Stimulated activated CD4-positive, alpha-beta T cell treated with anti-CD3 and anti-CD28 coated beads, TNF-alpha, amount 100 ng/mL, for 24 hours (primary cell): ENCODE measurements at regions not wholly inside any gene's neighbourhood (a gene's known extent, or its start where the extent isn't known, plus 50 kb on each side); places are given as distances from the start of the nearest gene placed in this dataset.

Experiments used
- DNase-seq, 3 experiments: peaks; one replicate each; pipeline ENCODE4 v3.0.0-alpha.2; 2020; ENCODE audit warnings: low read depth in 3 of 3

- DNase-seq: no peak
Measured at GRCh38 chr6:43849844-43850243, 79.8 kb downstream of the VEGFA start.

GRCh38 chr6:43848671-43849391, 78.8 kb downstream of the VEGFA start:
- DNase-seq: no peak

GRCh38 chr6:43847741-43848630, 78.0 kb downstream of the VEGFA start:
- DNase-seq: no peak

- no peak for DNase-seq
Measured at GRCh38 chr6:43846556-43846955, 76.5 kb downstream of the VEGFA start.

- DNase-seq: no peak
Measured at GRCh38 chr6:43845646-43846045, 75.6 kb downstream of the VEGFA start.

GRCh38 chr6:43843669-43844171, 73.7 kb downstream of the VEGFA start:
- DNase-seq: no peak

GRCh38 chr6:43843097-43843645, 73.2 kb downstream of the VEGFA start:
- DNase-seq: no peak

- no peak for DNase-seq
Measured at GRCh38 chr6:43842231-43842794, 72.3 kb downstream of the VEGFA start.

GRCh38 chr6:43840490-43841218, 70.6 kb downstream of the VEGFA start:
- no peak for DNase-seq

- DNase-seq: no peak
Measured at GRCh38 chr6:43838276-43839036, 68.4 kb downstream of the VEGFA start.

GRCh38 chr6:43837507-43837906, 67.5 kb downstream of the VEGFA start:
- no peak for DNase-seq

GRCh38 chr6:43836507-43837240, 66.7 kb downstream of the VEGFA start:
- no peak for DNase-seq
